Tibial nerve (tissue), 4 donors: ENCODE measurements at regions not wholly inside any gene's neighbourhood (a gene's known extent, or its start where the extent isn't known, plus 50 kb on each side); places are given as distances from the start of the nearest gene placed in this dataset.

Source experiments
- EP300 ChIP-seq, 2 donors: sonication (generic); formaldehyde crosslinking; IDR thresholded peaks; one replicate each; pipeline ENCODE4 v1.6.1; 2017; ENCODE audit warnings: antibody characterized with exemption in 2 of 2, mild to moderate bottlenecking in 1 of 2
- POLR2A ChIP-seq, 2 donors: fragments of 450-650 bp; IDR thresholded peaks; one replicate each; pipeline ENCODE4 v1.6.1; 2017; ENCODE audit warnings: antibody characterized with exemption in 2 of 2, mild to moderate bottlenecking in 2 of 2, moderate library complexity in 2 of 2
- TF ChIP-seq, protein P1 (sequence below), 5 experiments: fragments of 200-600 bp in 3 of 5; fragments of 450-650 bp in 2 of 5; sonication (generic) in 3 of 5; IDR thresholded peaks; one replicate each; pipeline ENCODE4 v1.5.1; 2016 to 2019; ENCODE audit warnings: antibody characterized with exemption in 5 of 5, mild to moderate bottlenecking in 3 of 5, moderate library complexity in 2 of 5

DNA sequence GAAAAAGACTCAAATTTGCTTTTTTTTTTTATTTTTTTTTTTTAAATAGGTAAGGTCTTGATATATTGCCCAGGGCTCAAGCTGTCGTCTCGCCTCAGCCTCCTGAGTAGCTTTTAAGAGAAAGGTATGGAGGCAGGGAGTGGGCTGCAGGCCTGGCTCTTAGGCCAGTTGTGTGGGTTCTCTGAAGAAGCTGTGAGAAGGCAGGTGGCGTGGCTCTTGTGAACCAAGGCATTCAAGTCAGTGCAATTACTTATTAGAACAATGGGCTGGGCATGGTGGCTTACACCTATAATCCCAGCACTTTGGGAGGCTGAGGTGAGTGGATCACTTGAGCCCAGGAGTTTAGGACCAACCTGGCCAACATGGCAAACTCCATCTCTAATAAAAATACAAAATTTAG is 244.0 kb upstream of the SFRP2 start:
- TF ChIP-seq, protein P1, sequence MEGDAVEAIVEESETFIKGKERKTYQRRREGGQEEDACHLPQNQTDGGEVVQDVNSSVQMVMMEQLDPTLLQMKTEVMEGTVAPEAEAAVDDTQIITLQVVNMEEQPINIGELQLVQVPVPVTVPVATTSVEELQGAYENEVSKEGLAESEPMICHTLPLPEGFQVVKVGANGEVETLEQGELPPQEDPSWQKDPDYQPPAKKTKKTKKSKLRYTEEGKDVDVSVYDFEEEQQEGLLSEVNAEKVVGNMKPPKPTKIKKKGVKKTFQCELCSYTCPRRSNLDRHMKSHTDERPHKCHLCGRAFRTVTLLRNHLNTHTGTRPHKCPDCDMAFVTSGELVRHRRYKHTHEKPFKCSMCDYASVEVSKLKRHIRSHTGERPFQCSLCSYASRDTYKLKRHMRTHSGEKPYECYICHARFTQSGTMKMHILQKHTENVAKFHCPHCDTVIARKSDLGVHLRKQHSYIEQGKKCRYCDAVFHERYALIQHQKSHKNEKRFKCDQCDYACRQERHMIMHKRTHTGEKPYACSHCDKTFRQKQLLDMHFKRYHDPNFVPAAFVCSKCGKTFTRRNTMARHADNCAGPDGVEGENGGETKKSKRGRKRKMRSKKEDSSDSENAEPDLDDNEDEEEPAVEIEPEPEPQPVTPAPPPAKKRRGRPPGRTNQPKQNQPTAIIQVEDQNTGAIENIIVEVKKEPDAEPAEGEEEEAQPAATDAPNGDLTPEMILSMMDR (IDR thresholded peaks at IDR 0.05): no peak
- TF ChIP-seq POLR2A (IDR thresholded peaks at IDR 0.05) (no peak), EP300 (IDR thresholded peaks at IDR 0.05) (no peak)
